Tibial artery (tissue), 4 donors: ENCODE measurements at regions not wholly inside any gene's neighbourhood (a gene's known extent, or its start where the extent isn't known, plus 50 kb on each side); places are given as distances from the start of the nearest gene placed in this dataset.

Source experiments
- DNase-seq, 2 donors: peaks; one replicate each; pipeline ENCODE4 v3.0.0-alpha.2; 2019
- H3K27ac ChIP-seq, 2 donors: fragments of 200-600 bp; sonication (generic) in 1 of 2; 1 replicate in 1 of 2; 2 replicates in 1 of 2; pipeline ENCODE4 v1.5.1; 2018 to 2019; ENCODE audit warnings: mild to moderate bottlenecking in 1 of 2
- H3K27me3 ChIP-seq, 2 donors: fragments of 200-600 bp; sonication (generic) in 1 of 2; one replicate each; pipeline versions ENCODE4 v1.5.1 to v1.6.0; 2016 to 2019
- H3K36me3 ChIP-seq, 3 donors: fragments of 200-600 bp; sonication (generic) in 2 of 3; one replicate each; pipeline ENCODE4 v1.5.1; 2016 to 2019; ENCODE audit warnings: mild to moderate bottlenecking in 2 of 3
- H3K4me1 ChIP-seq, 4 donors: fragments of 200-600 bp; sonication (generic) in 2 of 4; 1 replicate in 3 of 4; 2 replicates in 1 of 4; pipeline ENCODE4 v1.5.1; 2016 to 2019
- H3K4me3 ChIP-seq, 2 donors: fragments of 200-600 bp; sonication (generic) in 1 of 2; 1 replicate in 1 of 2; 2 replicates in 1 of 2; pipeline ENCODE4 v1.5.1; 2018 to 2019; ENCODE audit warnings: mild to moderate bottlenecking in 2 of 2
- H3K9me3 ChIP-seq, 3 donors: fragments of 200-600 bp; sonication (generic) in 1 of 3; one replicate each; pipeline ENCODE4 v1.5.1; 2016 to 2019
- CTCF ChIP-seq, 2 experiments: fragments of 200-600 bp in 1 of 2; fragments of 450-650 bp in 1 of 2; IDR thresholded peaks; one replicate each; pipeline ENCODE4 v1.5.1; 2017 to 2019; ENCODE audit warnings: antibody characterized with exemption in 2 of 2, mild to moderate bottlenecking in 1 of 2, moderate library complexity in 1 of 2
- intact Hi-C: fragments of 100-400 bp; cut with DNase I; formaldehyde crosslinking; loops from one replicate; pipeline ENCODE4 v1.15.0; 2023; ENCODE audit warnings: low total_unique reads

- no peak for TF ChIP-seq CTCF (IDR thresholded peaks at IDR 0.05)
Observed at GRCh38 chr1:172874950-172875349, 175.8 kb downstream of the TNFSF18 start.

GRCh38 chr1:172875892-172876291, 174.8 kb downstream of the TNFSF18 start:
- no peak for DNase-seq
- intact Hi-C loops: no loop called here
- H3K9me3 ChIP-seq: no peaks in the 10 kb centered on the region
- H3K27ac ChIP-seq: no peak overlapping the region
- H3K36me3 ChIP-seq: no peaks in the 10 kb centered on the region
- no peak for TF ChIP-seq CTCF (IDR thresholded peaks at IDR 0.05)
- H3K4me1 ChIP-seq: no peaks in the 10 kb centered on the region
- no peaks in the 10 kb centered on the region for H3K27me3 ChIP-seq
- no peak overlapping the region for H3K4me3 ChIP-seq

More at GRCh38 chr1:172874950-172875349, 175.8 kb downstream of the TNFSF18 start:
- Histone ChIP-seq H3K36me3 (no peaks in the 10 kb centered on the region), H3K27me3 (no peaks in the 10 kb centered on the region), H3K27ac (no peak overlapping the region), H3K9me3 (no peaks in the 10 kb centered on the region), H3K4me3 (no peak overlapping the region), H3K4me1 (no peaks in the 10 kb centered on the region)
- no peak for DNase-seq
- intact Hi-C loops: no loop called here

- no peak for TF ChIP-seq CTCF (IDR thresholded peaks at IDR 0.05)
- intact Hi-C loops: no loop called here
Observed at GRCh38 chr1:172882385-172882784, 168.4 kb downstream of the TNFSF18 start.

GRCh38 chr1:172882791-172883386, 167.9 kb downstream of the TNFSF18 start:
- Histone ChIP-seq H3K27ac (no peak overlapping the region), H3K4me3 (no peak overlapping the region), H3K9me3 (no peaks in the 10 kb centered on the region), H3K36me3 (no peaks in the 10 kb centered on the region), H3K27me3 (no peaks in the 10 kb centered on the region), H3K4me1 (no peaks in the 10 kb centered on the region)
- no peak for TF ChIP-seq CTCF (IDR thresholded peaks at IDR 0.05)
- intact Hi-C loops: no loop called here
- DNase-seq: no peak

More at GRCh38 chr1:172882385-172882784, 168.4 kb downstream of the TNFSF18 start:
- H3K36me3 ChIP-seq: no peaks in the 10 kb centered on the region
- H3K9me3 ChIP-seq: no peaks in the 10 kb centered on the region
- no peak overlapping the region for H3K27ac ChIP-seq
- no peaks in the 10 kb centered on the region for H3K27me3 ChIP-seq
- no peaks in the 10 kb centered on the region for H3K4me1 ChIP-seq
- no peak overlapping the region for H3K4me3 ChIP-seq
- no peak for DNase-seq

- no peaks in the 10 kb centered on the region for H3K9me3 ChIP-seq
- TF ChIP-seq CTCF (IDR thresholded peaks at IDR 0.05): no peak
- no peak for DNase-seq
- intact Hi-C loops: no loop called here
- no peaks in the 10 kb centered on the region for H3K4me1 ChIP-seq
- H3K27me3 ChIP-seq: no peaks in the 10 kb centered on the region
- no peaks in the 10 kb centered on the region for H3K36me3 ChIP-seq
- no peak overlapping the region for H3K27ac ChIP-seq
- H3K4me3 ChIP-seq: no peak overlapping the region
Observed at GRCh38 chr1:172883387-172883791, 167.4 kb downstream of the TNFSF18 start.

- no peak for DNase-seq
- no peaks in the 10 kb centered on the region for H3K9me3 ChIP-seq
- no peak overlapping the region for H3K27ac ChIP-seq
- intact Hi-C loops: no loop called here
- no peaks in the 10 kb centered on the region for H3K4me1 ChIP-seq
- H3K4me3 ChIP-seq: no peak overlapping the region
- H3K27me3 ChIP-seq: no peaks in the 10 kb centered on the region
- TF ChIP-seq CTCF (IDR thresholded peaks at IDR 0.05): no peak
- H3K36me3 ChIP-seq: no peaks in the 10 kb centered on the region
Observed at GRCh38 chr1:172883844-172884243, 166.9 kb downstream of the TNFSF18 start.
